Kidney capillary endothelial cell (primary cell): ENCODE measurements at regions not wholly inside any gene's neighbourhood (a gene's known extent, or its start where the extent isn't known, plus 50 kb on each side); places are given as distances from the start of the nearest gene placed in this dataset.
"Not testable (repeated sequence)": the region's sequence is repeated elsewhere in the genome, so short reads cannot be mapped to it uniquely, and the experiment has no call there.

Source experiments
- DNase-seq: peaks from one replicate; pipeline ENCODE4 v3.0.0-alpha.2; 2018; ENCODE audit warnings: low spot score

DNA sequence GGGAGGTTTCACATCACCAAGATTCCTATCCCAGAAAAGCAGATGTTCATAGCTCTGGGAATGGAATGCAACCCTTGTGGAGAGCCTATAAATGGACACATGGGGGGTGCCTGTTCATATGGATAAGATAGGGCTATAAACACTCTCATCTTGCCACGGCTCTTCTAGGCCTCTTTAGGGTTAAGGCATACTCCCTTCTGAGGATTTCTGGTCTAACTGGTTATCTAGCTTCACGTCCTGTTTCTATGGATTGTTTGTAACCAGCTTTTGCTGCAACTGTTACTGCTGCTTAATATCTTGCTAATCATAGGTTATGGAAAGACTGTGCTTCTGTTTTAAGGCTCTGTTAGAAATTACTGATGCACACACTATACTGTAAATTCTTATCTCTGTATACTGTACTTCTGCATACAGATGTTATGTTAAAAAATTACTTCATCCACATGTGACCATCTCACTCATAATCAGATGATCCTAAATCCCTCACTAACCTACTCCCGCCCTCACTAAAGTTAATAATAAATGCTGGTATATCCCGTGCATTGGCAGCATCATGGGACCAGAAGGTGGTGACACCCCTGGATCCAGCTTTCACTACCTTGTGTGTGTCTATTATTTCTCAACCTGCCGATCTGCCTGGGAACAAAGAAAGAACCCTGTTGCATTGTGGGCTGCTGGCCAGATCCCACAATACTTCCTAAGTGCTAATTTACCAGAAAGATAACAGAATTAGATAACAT lies 68.7 kb downstream of the PRKAB2 start:
- not testable (repeated sequence) for DNase-seq

DNA sequence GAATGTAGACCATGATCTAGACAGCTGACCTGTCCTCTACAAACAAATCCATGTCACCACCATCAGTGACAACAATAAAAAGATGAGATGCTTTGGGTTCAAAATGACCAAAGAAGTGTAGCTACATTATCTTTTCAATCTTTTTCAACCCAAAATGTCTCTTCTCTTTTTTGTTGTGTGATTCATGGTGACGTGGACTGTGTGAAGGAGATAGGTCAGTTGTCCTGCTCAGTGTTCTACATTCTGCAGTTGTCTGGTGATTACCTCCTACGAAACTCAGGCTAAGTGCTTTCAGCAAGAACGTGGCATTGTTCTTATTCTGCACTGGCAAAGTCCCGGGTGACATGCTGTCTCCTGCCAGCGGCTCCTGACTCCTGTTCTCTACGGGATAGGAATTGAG lies 73.1 kb downstream of the PRKAB2 start:
- no peak for DNase-seq

DNA sequence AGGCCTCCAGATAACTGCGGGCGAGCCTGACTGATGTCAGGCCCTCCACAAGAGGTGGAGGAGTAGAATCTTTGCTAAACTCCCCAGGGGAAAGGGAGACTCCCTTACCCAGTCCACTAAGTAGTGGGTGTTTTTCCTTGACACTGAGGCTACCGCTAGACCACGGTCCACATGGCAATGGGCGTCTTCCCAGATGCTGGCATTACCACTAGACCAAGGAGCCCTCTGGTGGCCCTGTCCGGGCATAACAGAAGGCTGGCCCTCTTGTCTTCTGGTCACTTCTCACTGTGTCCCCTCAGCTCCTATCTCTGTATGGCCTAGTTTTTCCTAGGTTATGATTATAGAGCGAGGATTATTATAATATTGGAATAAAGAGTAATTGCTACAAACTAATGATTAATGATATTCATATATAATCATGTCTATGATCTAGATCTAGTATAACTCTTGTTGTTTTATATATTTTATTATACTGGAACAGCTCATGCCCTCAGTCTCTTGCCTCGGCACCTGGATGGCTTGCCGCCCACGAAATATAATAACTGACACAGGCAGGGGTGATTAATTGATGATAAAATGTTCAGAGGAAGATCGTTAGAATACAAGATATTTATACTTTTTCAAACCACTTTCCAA lies 73.8 kb downstream of the PRKAB2 start:
- not testable (repeated sequence) for DNase-seq

DNA sequence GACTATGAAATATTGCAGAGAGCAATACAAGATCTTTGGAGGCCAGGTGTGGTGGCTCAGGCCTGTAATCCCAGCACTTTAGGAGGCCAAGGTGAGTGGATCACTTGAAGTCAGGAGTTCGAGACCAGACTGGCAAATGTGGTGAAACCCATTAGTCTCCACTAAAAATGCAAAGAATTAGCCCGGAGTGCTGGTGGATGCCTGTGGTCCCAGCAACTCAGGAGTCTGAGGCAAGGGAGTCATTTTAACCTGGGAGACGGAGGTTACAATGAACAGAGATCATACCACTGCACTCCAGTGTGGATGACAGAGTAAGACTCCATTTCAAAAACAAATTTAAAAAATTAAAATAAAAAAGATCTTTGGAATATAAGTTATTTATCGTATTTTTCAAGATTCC lies 76.6 kb downstream of the PRKAB2 start:
- DNase-seq = no peak

DNA sequence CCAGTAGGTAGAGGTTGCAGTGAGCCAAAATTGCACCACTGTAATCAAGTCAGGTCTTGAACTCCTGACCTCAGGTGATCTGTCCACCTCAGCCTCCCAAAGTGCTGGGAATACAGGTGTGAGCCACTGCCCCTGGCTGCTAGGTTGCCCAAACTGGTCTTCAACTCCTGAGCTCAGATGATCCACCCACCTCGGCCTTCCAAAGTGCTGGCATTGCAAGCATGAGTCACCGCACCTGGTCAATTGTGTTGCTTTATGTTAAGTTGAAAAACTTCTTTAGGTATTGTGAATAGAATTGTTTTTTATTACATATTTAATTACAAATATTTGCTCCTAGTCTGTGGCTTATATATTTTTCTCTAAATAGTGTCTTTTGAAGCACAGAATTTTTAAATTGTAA lies 80.5 kb downstream of the PRKAB2 start:
- no peak for DNase-seq

DNA sequence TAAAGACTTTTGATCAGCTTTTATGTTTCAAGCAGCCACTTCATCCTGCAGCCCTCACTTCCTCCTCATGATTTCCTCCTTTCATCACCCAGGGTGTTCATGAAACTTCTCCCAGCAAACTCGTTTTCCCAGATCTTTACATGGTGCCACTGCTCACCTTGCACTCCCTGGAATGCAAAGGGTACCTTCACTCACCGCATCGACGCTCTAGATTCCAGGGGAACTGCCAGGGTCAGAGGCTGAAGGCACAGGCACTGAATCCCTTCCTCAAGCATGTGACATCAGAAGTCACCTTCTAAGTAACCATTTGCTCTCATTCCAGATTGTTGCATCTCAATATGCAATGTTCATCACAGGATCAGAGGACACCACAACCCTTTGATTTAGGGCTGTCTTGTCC lies 82.8 kb downstream of the PRKAB2 start:
- no peak for DNase-seq

DNA sequence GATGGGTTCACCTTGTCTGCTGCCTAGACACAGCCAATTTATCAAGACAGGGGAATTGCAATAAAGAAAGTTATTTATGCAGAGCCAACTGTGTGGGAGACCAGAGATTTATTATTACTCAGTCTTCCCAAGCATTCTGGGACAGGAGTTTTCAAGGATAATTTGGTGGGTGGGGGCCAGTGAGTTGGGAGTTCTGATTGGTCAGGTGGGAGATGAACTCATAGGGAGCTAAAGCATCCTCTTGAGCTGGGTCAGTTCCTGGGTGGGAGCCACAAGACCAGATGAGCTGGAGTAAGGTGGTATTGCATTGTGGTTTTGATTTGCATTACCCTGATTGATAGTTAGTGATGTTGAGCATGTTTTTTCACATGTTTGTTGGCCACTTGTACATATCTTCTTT lies 86.1 kb downstream of the PRKAB2 start:
- no peak for DNase-seq

DNA sequence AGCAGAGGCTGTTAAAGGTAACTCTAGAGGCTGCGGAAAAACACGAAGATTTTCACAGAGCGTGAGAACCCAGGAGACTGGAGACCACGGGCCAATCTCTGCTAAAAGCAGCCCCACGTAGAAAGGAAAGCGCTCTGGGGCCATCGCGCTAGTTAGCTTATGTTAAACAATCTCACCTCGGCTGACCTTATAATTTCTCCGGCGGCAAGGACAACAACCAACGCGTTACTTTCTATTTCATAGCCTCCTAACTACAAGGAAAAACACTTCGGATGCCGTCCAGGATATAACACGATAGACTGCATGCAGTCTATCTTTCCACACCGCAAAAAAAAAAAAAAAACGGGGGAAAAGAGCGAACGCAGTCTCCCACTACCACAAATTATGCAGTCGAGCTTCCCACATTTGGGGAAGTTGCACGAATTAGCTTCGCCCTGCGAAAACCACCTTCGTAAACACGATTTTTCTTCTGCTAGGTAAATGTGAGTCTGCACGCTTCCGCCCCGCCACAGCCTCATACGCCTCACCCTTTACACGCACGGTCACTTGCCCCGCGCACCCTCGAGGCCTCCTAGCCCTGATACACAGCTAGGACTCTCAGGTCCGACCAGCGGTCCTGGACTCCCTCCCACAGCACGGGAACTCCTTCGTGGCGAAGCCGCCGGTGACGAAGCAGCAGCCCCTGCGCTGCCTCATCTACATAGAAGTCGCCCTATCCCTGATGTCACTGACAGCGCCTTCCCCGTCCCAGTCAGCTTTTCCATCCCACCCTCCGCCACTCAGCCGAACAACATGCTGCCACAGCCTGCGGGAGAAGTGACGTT lies 87.8 kb downstream of the PRKAB2 start:
- peak; percentile 69 for DNase-seq

DNA sequence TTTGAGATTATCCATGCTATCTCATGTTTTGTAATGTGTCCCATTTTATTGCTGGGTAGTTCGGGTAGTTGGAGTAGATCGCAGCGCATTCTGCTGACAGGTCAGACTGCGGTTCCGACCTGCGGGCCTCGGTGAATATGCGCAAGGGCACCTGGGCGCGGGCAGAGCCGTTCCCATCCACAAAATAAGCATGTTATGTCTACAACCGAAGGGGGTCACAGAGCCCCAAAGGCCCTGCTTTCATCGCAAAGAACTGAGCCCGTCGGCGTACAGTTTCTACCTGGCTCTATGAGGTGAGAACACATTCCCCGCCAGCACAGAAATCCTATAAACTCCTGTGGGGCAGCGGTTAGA lies 88.4 kb downstream of the PRKAB2 start:
- no peak for DNase-seq

DNA sequence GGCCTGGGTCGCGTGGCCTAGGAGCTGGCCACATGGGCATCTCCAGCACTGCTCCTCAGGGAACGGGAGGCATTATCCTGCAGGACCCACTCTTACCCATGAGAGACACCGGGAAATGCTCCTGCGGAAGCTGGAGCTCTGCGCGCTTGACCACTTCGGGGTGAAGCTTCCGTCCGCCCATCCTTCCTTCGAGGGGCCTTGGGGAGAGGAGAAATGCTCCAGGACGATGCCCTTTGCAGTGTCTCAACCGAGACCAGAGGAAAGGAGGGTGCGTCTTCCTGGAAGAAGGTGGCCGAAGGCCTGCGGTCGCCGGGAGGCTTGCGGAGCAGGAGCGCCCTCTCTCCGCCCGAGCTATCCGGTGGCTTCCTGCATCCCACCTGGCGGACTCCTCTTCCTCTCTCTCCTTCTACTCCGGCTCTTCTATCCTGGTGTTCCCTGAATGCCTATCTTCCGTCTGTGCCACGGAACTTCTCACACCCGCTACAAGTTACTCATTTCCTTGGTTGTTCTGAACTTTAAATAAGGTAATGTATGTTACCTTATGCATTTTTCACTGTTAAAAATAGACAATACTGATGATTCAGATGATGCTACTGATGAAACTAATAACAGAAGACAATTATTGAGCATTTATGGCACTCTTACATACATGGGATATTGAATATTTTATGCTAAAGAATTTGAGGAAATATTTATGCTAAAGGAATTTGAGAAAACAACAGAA lies 91.4 kb downstream of the PRKAB2 start:
- DNase-seq = no peak

DNA sequence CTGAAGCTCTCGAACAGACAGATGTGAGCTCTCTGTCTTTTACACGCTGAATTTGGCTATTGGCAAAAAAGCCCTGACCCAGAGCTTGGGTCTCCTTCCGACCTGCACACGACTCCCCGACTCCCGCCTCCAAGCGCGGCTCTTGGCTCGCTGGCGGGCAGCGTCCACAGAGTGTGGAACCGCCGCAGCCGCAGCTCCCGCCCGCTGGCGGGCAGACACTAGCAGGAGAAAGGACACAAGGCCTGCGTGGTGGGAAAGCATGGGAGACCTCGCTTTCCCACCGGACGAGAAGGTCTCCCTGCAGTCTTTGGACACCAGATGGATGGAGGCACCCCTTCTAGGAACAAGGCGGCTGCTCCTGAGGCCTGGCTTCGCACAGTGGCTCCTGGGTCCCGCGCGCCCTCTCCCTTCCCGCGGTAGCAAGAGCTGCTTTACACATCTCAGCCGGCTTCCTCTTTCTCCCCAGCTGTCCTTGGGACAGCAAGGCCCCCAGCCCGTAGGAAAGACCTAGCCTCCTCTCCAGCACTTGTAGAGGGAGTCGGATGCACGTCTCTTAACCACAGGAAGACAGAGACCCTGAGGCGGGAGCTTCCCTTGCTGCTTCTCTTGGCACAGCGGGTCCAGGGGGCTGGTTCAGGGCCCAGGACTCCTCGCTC lies 92.1 kb downstream of the PRKAB2 start:
- no peak for DNase-seq

DNA sequence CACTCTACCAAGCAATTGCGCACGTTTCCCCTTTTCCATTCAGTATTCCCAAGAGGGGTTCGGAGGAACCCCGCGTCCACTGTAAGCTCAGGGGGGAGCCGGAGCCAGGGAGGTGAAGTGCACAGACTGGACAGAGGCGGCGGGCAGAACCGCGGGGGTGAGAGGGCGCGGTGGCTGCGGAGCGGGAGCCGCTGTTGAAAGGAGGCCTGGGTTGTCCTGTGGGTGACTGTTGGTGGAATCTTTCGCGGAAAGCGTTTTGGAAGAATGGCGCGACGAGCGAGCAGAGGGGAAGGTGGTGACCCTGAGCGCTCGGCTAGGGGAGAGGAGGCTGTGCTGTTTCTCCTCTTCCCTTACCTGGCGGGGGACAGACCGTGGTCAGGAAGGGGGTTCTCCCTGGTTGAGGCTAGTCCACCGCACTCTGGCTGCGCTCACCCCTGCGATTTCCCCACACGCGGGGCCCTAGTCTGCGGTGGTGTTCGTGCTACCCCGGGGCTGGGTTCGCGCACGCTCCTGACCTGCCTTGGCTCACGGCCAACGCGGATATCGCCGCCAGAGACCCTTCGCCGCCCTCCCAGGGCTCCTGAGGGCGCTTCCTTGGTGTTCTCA lies 92.8 kb downstream of the PRKAB2 start:
- DNase-seq = no peak

DNA sequence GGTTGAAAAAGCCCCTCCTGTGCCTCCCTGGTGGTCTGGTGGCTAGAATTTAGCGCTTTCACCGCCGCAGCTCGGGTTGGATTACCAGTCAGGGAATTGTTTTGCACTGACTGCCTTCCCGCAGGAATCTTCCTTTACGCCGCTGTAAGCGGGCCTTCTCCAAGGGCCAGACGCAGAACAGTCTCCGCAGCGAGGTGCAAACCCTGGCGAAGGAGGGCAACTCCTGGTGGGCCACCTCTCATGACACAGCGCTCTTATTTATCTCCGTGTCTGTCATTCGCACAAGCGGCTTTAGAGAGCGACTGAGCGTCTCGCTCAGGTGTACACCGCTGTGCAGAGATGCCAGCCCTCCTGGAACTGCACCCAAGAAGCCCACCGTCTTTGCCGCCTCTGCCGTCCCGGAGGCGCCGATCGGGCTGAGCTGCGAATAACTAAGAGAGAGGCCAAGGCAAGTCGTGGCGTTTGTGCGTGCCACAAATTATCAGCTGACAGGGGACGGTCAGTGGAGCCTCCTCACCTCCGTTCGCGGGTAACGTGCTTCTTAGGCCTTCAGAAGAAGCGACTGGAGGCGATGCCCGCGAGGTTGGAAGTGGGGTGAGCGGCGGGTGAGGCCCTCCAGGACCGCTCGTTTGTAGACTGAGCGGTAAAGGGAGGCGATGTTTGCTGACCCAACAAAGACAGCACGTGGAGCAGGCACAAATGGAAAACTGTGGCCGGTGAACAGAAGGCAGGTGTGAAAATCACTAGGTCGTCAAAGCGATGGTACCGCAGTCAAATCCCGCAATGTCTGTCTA lies 93.5 kb downstream of the PRKAB2 start:
- DNase-seq = no peak

DNA sequence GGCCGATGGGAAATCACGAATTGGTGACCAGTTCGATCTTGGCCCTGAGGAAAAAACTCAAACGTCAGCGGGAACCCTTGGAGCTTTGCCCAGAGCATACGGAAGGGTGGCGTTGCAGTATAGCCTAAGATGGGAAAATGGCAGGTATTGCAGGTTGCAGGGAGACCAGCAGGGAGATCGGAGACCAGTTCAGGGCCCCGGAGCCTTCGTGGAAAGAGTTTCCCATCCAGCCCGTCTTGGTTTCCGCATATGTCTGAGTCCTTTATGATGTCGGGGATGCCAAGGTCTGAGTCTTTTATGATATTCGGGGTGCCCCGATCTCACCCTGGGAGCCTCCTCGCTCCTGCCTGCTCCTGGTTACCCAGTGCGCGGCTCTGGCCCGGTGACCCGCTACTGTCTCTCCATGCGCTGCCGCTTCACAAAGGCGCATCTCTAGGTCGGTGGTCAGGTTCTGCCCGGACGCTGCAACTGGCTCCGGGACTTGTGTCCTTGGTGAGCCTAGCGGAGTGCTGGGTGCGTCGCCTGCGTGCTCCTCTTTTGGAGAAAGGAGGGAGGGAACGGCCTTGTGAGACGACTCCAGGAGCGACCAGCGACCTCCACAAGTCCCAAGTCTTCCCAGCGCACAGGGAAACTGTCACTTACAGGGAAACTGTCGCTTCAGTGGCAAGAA lies 94.2 kb downstream of the PRKAB2 start:
- no peak for DNase-seq

DNA sequence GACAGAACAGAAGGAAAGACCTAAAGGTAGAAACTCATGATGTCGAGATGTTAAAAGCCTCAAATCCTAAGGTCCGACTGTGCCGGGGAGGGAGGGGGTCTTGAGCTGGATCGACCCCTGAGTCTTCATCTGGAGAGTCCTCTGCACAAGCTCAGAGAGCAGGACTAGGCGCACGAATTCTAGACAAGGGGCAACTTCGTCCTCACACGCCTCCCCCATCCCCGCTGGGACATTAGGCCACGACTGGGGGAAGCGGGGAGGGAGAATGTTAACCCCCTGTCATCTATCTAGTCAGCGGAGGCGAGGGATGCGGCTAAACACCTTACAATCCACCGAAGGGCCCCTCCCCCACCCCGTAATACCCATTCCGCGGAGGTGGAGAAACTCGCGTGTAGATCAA lies 94.7 kb downstream of the PRKAB2 start:
- DNase-seq = no peak

DNA sequence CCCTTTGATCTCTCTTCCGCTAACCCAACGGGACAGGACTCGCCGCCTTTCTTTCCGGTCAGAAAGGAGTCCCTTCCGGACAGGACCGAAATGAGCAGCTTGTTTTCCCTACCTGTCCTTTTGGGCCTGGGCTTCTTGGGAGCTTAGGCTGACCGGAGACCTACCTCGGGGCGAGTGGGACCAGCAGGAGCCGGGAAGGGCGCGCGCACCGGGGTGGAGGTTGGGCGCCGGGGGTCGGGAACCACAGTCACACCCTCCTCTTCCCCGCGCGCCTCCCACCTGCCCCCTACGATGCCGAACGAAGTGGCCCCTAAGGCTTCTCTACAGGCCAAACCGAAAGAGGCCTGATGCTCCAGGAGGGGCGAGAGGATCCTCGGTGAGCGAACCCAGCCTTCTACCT lies 95.2 kb downstream of the PRKAB2 start:
- no peak for DNase-seq

DNA sequence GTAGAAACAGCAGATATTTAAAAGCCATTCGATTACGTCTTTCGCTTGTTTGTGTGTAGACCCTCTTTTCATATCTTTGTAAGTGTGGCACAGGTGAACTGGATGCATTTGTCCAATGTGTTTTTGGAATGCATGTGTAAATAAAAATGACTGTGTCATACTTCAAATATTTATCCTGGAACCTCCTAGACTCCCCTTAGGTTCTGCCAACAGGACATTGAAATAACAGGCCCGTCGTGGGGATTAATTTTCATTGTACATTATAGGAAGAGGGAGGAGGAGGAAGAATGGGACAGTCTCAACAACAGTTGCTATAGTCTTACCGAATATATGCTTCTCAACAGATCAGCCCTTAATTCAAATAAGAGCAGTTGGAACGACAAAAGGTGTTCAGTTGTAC lies 95.8 kb downstream of the PRKAB2 start:
- no peak for DNase-seq

DNA sequence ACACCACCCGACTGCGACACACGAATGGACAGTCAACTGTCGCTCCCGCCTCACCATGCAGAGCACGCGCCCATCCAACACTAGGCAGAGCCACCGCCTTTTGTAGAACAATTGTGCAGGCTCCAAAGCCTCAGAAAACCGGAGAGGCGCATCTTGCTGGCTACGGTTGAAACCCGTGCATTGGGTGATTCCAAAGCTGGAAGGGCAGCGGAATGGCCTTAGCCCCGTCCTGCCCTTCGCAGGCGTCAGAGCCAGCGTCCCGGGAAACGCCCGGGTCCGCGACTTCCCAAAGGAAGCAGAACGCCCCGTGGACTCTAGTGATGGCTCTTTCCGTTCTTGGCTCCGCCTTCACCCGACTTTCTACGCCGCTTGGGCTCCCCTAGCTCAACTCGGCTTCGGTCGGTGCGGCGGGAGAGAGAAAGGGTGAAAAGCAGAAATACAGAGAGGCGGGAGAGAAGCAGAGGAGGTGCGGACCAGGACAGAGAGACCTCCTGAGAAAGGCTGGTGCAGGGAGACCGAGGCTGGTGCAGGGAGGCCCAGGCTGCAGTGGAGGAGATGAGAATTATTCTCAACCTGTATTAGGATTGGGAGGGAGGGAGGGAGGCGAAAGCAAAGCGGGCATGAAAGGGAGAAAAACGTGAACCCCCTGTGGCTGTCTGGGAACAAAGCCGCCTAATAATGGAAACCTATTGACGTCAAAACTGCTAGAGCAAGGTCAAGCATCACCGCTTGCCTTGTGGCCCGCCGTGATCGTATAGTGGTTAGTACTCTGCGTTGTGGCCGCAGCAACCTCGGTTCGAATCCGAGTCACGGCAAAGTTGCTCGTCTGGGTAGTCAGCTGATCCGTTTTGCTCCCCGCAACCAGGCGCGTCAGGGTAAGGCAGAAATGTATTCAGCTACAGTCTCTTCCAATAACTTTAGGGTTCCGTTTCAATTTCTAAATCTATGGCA lies 99.5 kb downstream of the PRKAB2 start:
- no peak for DNase-seq

DNA sequence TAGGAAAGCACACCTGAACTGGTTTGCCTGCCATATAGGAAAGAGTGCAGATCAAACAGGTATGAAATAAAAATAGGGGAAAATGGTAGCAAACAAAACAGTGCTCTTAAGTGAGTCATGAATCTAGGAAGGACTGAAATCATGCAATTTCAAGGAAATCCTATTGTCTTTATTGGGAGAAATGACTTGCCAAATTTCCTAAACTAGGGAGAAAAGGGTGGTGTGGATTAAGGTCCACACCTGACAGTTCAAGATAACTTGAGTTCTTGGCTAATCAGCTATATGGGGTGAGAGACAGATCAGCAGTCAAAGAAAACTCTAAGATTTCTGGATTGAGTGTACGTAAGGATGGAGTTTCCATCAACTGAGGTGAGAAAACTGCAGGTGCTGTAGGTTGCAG lies 101.1 kb downstream of the PRKAB2 start:
- DNase-seq = no peak
